IPS-18a (cell line): ENCODE measurements at regions not wholly inside any gene's neighbourhood (a gene's known extent, or its start where the extent isn't known, plus 50 kb on each side); places are given as distances from the start of the nearest gene placed in this dataset.

Source experiments
- H3K27ac ChIP-seq: one replicate; pipeline ENCODE4 v1.5.1; 2013; ENCODE audit warnings: low read length
- H3K27me3 ChIP-seq: one replicate; pipeline ENCODE4 v1.6.1; 2013; ENCODE audit warnings: mild to moderate bottlenecking, low read length; ENCODE audit not compliant: control insufficient read depth, insufficient read depth
- H3K36me3 ChIP-seq: one replicate; pipeline ENCODE4 v1.6.1; 2013; ENCODE audit warnings: low read depth, low read length; ENCODE audit not compliant: control insufficient read depth
- H3K4me1 ChIP-seq: one replicate; pipeline ENCODE4 v1.6.1; 2013; ENCODE audit warnings: low read depth, low read length; ENCODE audit not compliant: control insufficient read depth
- H3K4me3 ChIP-seq: one replicate; pipeline ENCODE4 v1.5.1; 2013; ENCODE audit warnings: low read length
- H3K9ac ChIP-seq: one replicate; pipeline ENCODE4 v1.6.1; 2013; ENCODE audit warnings: mild to moderate bottlenecking, low read length, moderate library complexity
- H3K9me3 ChIP-seq: one replicate; pipeline ENCODE4 v1.6.1; 2013; ENCODE audit warnings: low read depth, low read length; ENCODE audit not compliant: control insufficient read depth

DNA sequence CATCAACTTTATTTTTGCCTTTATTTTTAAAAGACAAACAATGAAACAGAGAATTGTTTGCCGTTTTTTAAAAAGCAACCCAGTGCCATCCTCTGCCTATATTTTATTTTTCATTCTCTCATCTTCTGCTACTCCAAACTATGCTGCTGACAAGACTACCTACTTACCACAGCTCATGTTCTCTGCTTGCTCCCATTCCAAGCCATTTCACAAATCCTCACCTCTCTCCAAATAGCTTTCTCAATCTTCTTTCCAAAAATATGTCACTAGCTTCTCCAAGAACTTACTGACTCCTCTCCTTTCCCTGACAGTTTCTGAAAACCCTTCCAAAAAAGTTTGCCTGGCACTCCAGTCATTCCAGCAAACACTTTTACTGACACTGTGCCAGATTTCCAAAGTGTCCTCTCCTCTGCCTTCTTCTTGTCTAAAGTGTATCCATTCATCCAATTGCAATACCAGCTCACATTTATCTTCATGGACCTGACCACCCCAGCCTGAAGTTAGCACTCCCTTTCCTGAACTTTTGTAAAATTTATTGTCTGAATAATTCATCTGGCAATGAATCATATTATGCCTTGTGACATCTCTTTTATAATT is 766.5 kb upstream of the B3GALT2 start:
- Histone ChIP-seq H3K9me3 (no peaks in the 10 kb centered on the region), H3K4me1 (no peaks in the 10 kb centered on the region), H3K27me3 (no peaks in the 10 kb centered on the region), H3K27ac (no peak overlapping the region), H3K4me3 (no peak overlapping the region), H3K9ac (no peak overlapping the region), H3K36me3 (no peaks in the 10 kb centered on the region)

DNA sequence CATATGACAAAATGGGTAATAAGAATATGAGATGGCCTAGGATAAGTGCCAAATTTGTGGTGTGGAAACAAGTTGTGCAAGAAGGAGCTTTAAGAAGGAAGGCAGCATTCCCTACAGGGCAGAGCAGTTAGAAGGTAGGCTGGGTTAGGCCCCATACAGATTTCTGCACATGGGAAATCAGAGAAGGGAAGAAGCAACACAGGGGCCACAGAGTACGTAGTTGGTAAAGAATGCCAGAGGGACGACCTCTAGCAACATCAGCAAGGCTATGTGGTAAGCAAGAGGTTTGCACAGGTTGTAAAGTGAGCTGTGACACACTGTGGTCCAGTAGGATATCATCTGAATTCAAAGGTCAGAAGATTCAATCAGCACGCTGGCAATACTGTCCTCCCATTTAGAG is 765.6 kb upstream of the B3GALT2 start:
- Histone ChIP-seq H3K36me3 (no peaks in the 10 kb centered on the region), H3K4me3 (no peak overlapping the region), H3K27me3 (no peaks in the 10 kb centered on the region), H3K9me3 (no peaks in the 10 kb centered on the region), H3K4me1 (no peaks in the 10 kb centered on the region), H3K9ac (no peak overlapping the region), H3K27ac (no peak overlapping the region)

DNA sequence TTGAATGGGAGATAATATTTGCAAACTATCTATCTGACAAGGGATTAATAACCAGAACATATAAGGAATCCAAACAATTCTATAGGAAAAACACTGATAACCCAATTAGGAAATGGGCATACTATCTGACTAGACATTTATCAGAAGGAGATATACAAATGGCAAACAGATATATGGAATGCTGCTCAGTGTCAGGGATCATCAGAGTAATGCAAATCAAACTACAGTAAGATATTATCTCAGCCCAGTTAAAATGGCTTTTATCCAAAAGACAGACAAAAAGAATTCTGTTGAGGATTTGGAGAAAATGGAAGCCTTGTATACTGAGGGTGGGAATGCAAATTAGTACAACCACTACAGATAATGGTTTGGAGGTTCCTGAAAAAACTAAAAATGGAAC is 758.0 kb upstream of the B3GALT2 start:
- H3K36me3 ChIP-seq, result no peaks in the 10 kb centered on the region
- no peak overlapping the region for H3K4me3 ChIP-seq
- H3K4me1 ChIP-seq, result no peaks in the 10 kb centered on the region
- H3K9ac ChIP-seq, result no peak overlapping the region
- H3K27ac ChIP-seq, result no peak overlapping the region
- no peaks in the 10 kb centered on the region for H3K9me3 ChIP-seq
- no peaks in the 10 kb centered on the region for H3K27me3 ChIP-seq

DNA sequence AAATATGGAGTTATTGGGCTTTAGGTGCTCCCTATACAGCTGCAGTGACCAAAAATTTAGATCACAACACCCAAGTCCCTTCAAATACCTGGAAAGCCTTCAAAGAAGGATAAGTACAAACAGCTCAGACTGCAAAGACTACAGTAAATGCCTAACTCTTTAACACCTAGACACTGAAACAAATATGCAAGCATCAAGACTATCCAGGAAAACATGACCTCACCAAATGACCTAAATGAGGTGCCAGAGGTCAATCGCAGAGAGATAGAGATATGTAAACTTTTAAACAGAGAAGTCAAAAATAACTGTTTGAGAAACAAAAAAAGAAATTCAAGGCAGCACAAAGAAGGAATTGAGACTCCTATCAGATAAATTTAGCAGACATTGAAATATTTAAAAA is 753.8 kb upstream of the B3GALT2 start:
- Histone ChIP-seq H3K9me3 (peaks cover 5% of the 10 kb centered on the region), H3K4me3 (no peak overlapping the region), H3K27ac (no peak overlapping the region), H3K27me3 (no peaks in the 10 kb centered on the region), H3K9ac (no peak overlapping the region), H3K4me1 (no peaks in the 10 kb centered on the region), H3K36me3 (no peaks in the 10 kb centered on the region)

DNA sequence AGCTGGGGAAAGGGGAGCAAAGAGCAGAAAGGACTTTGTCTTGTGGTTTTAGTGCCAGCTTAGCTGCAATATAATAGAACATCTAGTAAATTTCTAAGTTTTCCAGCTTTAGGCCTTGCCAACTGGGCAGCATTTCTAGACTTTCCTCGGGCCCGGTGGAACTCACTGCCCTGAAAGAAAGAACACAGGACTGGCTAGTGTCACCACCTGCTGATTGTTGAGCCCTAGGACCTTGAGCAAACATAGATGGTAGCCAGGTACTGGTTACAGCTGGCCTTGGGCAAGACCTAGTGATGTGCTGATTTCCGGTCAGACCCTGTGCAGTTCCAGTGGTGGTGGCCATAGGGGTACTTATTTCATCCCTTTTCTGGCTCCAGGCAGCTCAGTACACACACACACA is 753.2 kb upstream of the B3GALT2 start:
- Histone ChIP-seq H3K4me1 (no peaks in the 10 kb centered on the region), H3K27me3 (no peaks in the 10 kb centered on the region), H3K9ac (no peak overlapping the region), H3K27ac (no peak overlapping the region), H3K36me3 (no peaks in the 10 kb centered on the region), H3K9me3 (peaks cover 5% of the 10 kb centered on the region), H3K4me3 (no peak overlapping the region)

DNA sequence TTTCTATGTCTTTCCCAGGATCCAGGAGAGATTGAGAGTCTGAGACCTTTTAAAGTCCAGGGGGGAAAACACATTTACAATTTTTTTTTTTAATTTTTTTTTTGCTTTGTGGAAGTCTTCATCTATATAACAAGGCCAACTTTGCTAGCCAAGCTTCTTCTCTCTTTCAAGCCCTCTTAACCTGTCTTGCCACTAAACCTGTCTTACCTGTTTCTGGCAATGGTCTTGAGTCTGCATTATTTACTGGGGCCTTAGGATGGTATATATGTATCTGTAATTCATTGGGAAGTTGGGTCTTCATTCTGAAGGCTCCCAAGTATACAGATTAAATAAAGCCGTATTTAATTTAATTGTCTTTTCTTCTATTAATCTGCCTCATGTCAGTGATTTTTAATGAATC is 750.9 kb upstream of the B3GALT2 start:
- Histone ChIP-seq H3K27ac (no peak overlapping the region), H3K4me3 (no peak overlapping the region), H3K4me1 (no peaks in the 10 kb centered on the region), H3K9me3 (peaks cover 5% of the 10 kb centered on the region), H3K36me3 (no peaks in the 10 kb centered on the region), H3K27me3 (no peaks in the 10 kb centered on the region), H3K9ac (no peak overlapping the region)

DNA sequence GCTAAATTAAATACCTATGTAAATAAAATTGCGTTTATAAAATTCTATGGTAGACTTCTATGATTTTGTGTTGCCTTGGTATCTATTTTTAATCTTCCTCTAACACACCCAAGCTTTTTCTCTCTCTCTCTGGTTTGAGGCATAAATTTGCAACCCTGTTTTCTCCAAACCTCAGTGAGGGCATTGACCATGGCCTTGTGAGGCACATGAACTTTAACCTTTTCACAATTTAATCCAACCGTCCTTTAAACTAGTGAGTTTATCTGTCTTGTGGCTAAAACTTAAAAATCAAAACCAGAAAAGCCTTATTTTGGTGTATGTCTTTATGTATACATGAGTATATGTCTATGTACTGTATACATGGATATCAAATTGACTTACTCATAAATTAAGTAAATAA is 746.6 kb upstream of the B3GALT2 start:
- H3K9me3 ChIP-seq, result peaks cover 11% of the 10 kb centered on the region
- H3K27me3 ChIP-seq, result no peaks in the 10 kb centered on the region
- no peak overlapping the region for H3K4me3 ChIP-seq
- no peak overlapping the region for H3K9ac ChIP-seq
- H3K4me1 ChIP-seq, result peaks cover 18% of the 10 kb centered on the region
- H3K27ac ChIP-seq, result no peak overlapping the region
- H3K36me3 ChIP-seq, result no peaks in the 10 kb centered on the region

DNA sequence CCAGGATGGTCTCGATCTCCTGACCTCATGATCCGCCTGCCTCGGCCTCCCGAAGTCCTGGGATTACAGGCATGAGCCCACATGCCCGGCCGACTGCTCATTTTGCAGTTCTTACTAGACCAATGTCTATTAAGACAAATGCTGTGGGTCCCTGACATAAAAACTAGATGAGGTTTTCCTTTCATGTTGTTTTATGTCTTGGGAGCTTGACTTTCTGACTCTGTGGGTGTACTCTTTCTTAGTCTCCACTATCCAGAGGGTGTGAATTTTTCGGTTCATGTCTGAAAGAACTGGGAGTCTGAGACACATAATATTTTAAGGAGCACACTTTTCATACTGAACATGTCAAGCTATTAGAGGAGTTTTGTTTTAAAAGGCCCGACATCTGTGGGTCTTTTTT is 744.9 kb upstream of the B3GALT2 start:
- H3K4me1 ChIP-seq, result peaks cover 18% of the 10 kb centered on the region

DNA sequence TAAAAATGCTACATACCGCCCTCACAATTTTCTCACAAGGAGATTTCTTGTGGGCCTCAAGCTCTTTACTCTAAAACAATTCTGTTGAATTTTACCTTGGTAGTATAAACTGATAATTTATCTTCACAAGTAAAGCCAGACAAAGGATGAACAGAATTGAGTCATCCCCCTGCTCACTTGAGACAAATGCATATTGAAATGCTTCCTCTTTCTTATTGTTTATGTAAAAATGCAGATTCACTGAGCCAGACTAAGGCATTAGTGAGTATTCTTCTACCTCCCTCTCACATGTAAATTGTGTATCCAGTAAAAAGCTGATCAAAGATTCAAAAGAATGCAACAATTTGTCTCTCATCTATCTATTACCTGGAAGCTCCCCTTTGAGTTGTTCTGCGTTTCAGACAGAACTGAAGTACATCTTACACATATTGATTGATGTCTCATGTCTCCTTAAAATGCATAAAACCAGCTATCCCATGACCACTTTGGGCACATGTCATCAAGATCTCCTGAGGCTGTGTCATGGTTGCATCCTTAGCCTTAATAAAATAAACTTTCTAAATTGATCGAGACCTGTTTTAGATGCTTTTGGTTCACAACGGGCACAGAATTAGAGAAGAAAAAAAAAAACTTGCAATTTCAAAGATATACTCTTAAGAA is 743.1 kb upstream of the B3GALT2 start:
- no peaks in the 10 kb centered on the region for H3K27me3 ChIP-seq
- no peak overlapping the region for H3K9ac ChIP-seq
- peaks cover 18% of the 10 kb centered on the region for H3K4me1 ChIP-seq
- H3K4me3 ChIP-seq, result no peak overlapping the region
- no peak overlapping the region for H3K27ac ChIP-seq
- H3K9me3 ChIP-seq, result peaks cover 14% of the 10 kb centered on the region
- no peaks in the 10 kb centered on the region for H3K36me3 ChIP-seq

More for the DNA sequence above, 744.9 kb upstream of the B3GALT2 start:
- no peaks in the 10 kb centered on the region for H3K27me3 ChIP-seq
- no peaks in the 10 kb centered on the region for H3K36me3 ChIP-seq
- H3K9me3 ChIP-seq, result peaks cover 19% of the 10 kb centered on the region
- H3K4me3 ChIP-seq, result no peak overlapping the region
- no peak overlapping the region for H3K9ac ChIP-seq
- H3K27ac ChIP-seq, result no peak overlapping the region

DNA sequence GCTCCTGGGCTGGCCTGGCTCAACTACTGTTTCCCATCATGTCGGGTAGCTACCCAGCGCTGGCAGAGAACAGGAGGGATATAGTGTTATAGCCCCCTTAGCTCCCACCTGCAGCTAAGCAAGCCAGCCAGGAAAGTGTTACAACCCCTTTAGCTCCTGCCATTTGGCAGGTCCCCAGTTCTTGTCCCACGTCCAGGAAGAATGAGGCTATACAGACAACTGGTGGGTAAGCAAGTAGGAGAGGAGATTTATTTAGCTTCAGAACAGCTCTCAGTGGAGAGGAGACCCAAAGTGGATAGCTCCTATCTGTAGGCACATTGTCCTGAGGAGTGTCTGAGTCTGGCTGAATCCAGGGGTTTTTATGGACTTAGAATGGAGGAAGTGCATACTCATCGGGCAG is 741.1 kb upstream of the B3GALT2 start:
- Histone ChIP-seq H3K9me3 (peaks cover 14% of the 10 kb centered on the region), H3K9ac (no peak overlapping the region), H3K27ac (no peak overlapping the region), H3K36me3 (no peaks in the 10 kb centered on the region), H3K27me3 (no peaks in the 10 kb centered on the region), H3K4me1 (peaks cover 18% of the 10 kb centered on the region), H3K4me3 (no peak overlapping the region)

DNA sequence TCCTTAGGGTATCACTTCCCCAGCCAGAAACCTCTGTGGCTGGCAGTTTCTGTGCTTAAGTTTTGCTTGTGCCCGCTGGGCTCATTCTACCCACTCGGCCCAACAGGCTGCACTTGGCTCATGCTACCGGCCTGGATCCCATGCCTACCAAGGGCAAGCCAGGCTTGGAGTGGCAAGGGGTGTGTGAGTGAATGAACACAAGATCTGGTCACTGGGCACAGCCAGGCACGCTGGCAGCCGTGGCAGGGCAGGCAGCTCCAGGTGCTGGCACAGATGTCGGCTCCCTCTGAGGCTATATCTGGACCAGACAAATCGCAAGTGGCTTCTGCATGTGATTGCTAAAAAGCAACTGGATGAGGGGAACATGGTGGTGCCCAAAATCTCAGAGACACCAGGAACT is 740.5 kb upstream of the B3GALT2 start:
- H3K9me3 ChIP-seq, result peaks cover 14% of the 10 kb centered on the region
- no peak overlapping the region for H3K27ac ChIP-seq
- H3K36me3 ChIP-seq, result no peaks in the 10 kb centered on the region
- H3K4me1 ChIP-seq, result peaks cover 18% of the 10 kb centered on the region
- no peaks in the 10 kb centered on the region for H3K27me3 ChIP-seq
- H3K4me3 ChIP-seq, result no peak overlapping the region
- no peak overlapping the region for H3K9ac ChIP-seq

DNA sequence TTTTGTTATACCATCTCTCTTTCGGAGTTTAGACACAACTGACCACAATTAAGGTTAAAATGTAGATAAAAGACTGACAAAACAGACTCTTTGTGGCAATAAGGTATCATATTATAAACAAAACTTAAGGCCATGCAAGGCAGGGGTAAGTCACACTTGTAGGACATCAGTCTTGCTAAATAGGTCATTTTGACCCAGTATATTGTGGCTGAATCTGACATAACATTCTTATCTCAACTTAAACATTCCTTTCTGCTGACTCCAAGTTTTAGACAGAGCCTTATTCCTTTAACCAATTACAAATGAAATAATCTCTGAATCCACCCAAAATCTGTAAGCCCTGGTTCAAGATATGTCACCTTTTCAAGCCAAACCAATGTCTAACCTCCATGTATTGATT is 733.4 kb upstream of the B3GALT2 start:
- Histone ChIP-seq H3K36me3 (no peaks in the 10 kb centered on the region), H3K4me1 (peaks cover 8% of the 10 kb centered on the region), H3K4me3 (no peak overlapping the region), H3K27ac (no peak overlapping the region), H3K9me3 (no peaks in the 10 kb centered on the region), H3K9ac (no peak overlapping the region), H3K27me3 (no peaks in the 10 kb centered on the region)
